Endothelial cell (in vitro differentiated cells): ENCODE measurements at regions not wholly inside any gene's neighbourhood (a gene's known extent, or its start where the extent isn't known, plus 50 kb on each side); places are given as distances from the start of the nearest gene placed in this dataset.

Experiments used
- DNase-seq: peaks from one replicate; pipeline ENCODE4 v3.0.0; 2021; ENCODE audit warnings: low spot score
- H3K27ac Mint-ChIP-seq: one replicate; pipeline ENCODE4 v1.8.0; 2021; ENCODE audit warnings: mixed read lengths, inconsistent platforms; ENCODE audit not compliant: unreplicated experiment
- H3K27me3 Mint-ChIP-seq: one replicate; pipeline ENCODE4 v1.8.0; 2021; ENCODE audit warnings: mild to moderate bottlenecking, moderate library complexity, mixed read lengths, inconsistent platforms; ENCODE audit not compliant: unreplicated experiment
- H3K36me3 Mint-ChIP-seq: one replicate; pipeline ENCODE4 v1.8.0; 2021; ENCODE audit warnings: mild to moderate bottlenecking, low read depth, mixed read lengths, inconsistent platforms; ENCODE audit not compliant: unreplicated experiment
- H3K4me1 Mint-ChIP-seq: one replicate; pipeline ENCODE4 v1.8.0; 2021; ENCODE audit warnings: mild to moderate bottlenecking, mixed read lengths, inconsistent platforms; ENCODE audit not compliant: unreplicated experiment
- H3K4me3 Mint-ChIP-seq: one replicate; pipeline ENCODE4 v1.8.0; 2021; ENCODE audit warnings: mild to moderate bottlenecking, mixed read lengths, inconsistent platforms; ENCODE audit not compliant: unreplicated experiment
- H3K9me3 Mint-ChIP-seq: one replicate; pipeline ENCODE4 v1.8.0; 2021; ENCODE audit warnings: mixed read lengths, inconsistent platforms; ENCODE audit not compliant: unreplicated experiment
- CTCF ChIP-seq: fragments of 200-600 bp; sonication (generic); IDR thresholded peaks from one replicate; pipeline ENCODE4 v1.5.0; 2021; ENCODE audit warnings: antibody characterized with exemption; ENCODE audit not compliant: unreplicated experiment

- H3K27ac Mint-ChIP-seq: no peak overlapping the region
- no peak overlapping the region for H3K4me3 Mint-ChIP-seq
- no peaks in the 10 kb centered on the region for H3K36me3 Mint-ChIP-seq
- no peaks in the 10 kb centered on the region for H3K27me3 Mint-ChIP-seq
- no peak for TF ChIP-seq CTCF
- DNase-seq: no peak
- H3K9me3 Mint-ChIP-seq: no peaks in the 10 kb centered on the region
- H3K4me1 Mint-ChIP-seq: no peaks in the 10 kb centered on the region
These were observed 590.3 kb upstream of the CNTNAP5 start for GRCh38 chr2:123434546-123435395.

GRCh38 chr2:123438251-123438650, 586.8 kb upstream of the CNTNAP5 start:
- H3K9me3 Mint-ChIP-seq: no peaks in the 10 kb centered on the region
- no peaks in the 10 kb centered on the region for H3K4me1 Mint-ChIP-seq
- DNase-seq: no peak
- H3K27me3 Mint-ChIP-seq: no peaks in the 10 kb centered on the region
- TF ChIP-seq CTCF: no peak
- no peak overlapping the region for H3K4me3 Mint-ChIP-seq
- no peak overlapping the region for H3K27ac Mint-ChIP-seq
- no peaks in the 10 kb centered on the region for H3K36me3 Mint-ChIP-seq

- H3K9me3 Mint-ChIP-seq: no peaks in the 10 kb centered on the region
These were observed 586.4 kb upstream of the CNTNAP5 start for GRCh38 chr2:123438675-123439074.

GRCh38 chr2:123448801-123449200, 576.3 kb upstream of the CNTNAP5 start:
- Mint-ChIP-seq H3K36me3 (no peaks in the 10 kb centered on the region), H3K27me3 (no peaks in the 10 kb centered on the region), H3K4me3 (no peak overlapping the region), H3K9me3 (no peaks in the 10 kb centered on the region), H3K4me1 (no peaks in the 10 kb centered on the region), H3K27ac (no peak overlapping the region)
- no peak for DNase-seq
- TF ChIP-seq CTCF: no peak

More at GRCh38 chr2:123438675-123439074, 586.4 kb upstream of the CNTNAP5 start:
- TF ChIP-seq CTCF: no peak
- Mint-ChIP-seq H3K27me3 (no peaks in the 10 kb centered on the region), H3K4me1 (no peaks in the 10 kb centered on the region), H3K4me3 (no peak overlapping the region), H3K36me3 (no peaks in the 10 kb centered on the region), H3K27ac (no peak overlapping the region)
- no peak for DNase-seq

- TF ChIP-seq CTCF: no peak
- Mint-ChIP-seq H3K4me3 (no peak overlapping the region), H3K27ac (no peak overlapping the region), H3K36me3 (no peaks in the 10 kb centered on the region), H3K27me3 (no peaks in the 10 kb centered on the region), H3K4me1 (no peaks in the 10 kb centered on the region), H3K9me3 (no peaks in the 10 kb centered on the region)
- no peak for DNase-seq
These were observed 573.5 kb upstream of the CNTNAP5 start for GRCh38 chr2:123451542-123451941.
